PC-3 (cell line): ENCODE measurements at regions not wholly inside any gene's neighbourhood (a gene's known extent, or its start where the extent isn't known, plus 50 kb on each side); places are given as distances from the start of the nearest gene placed in this dataset.
A peak's percentile ranks its signal among the peaks of the same experiment; 100 is the strongest.

ENCODE experiments used
- ATAC-seq: fragments of 200-7000 bp; cut with Tn5 transposase; 2 replicates; pipeline ENCODE4 v1.9.1; 2020; ENCODE audit warnings: mild to moderate bottlenecking, moderate library complexity
- BruUV-seq: library from RNA; stranded (reverse); fragments of 400-500 nt; replicated peaks from 2 replicates; lab custom pipeline; 2021; lab: Mats Ljungman, UMichigan
- CTCF ChIA-PET: fragments of 300-600 bp; sonication (Branson Sonifier 250); formaldehyde crosslinking; loops from one replicate; lab custom pipeline; 2022; ENCODE audit warnings: antibody characterized with exemption; lab: Charles Lee
- POLR2A ChIA-PET: fragments of 300-600 bp; sonication (Branson Sonifier 250); formaldehyde crosslinking; loops from one replicate; lab custom pipeline; 2022; ENCODE audit warnings: antibody characterized with exemption; ENCODE audit not compliant: unreplicated experiment; lab: Charles Lee
- DNase-seq: peaks from one replicate; pipeline ENCODE4 v3.0.0-alpha.2; 2015
- H2AFZ ChIP-seq: fragments of 300-600 bp; sonication (generic); 2 replicates; pipeline ENCODE4 v1.6.0; 2016; ENCODE audit warnings: antibody characterized with exemption, low read length
- H3F3A ChIP-seq: fragments of 300-600 bp; sonication (generic); one replicate; pipeline ENCODE4 v1.6.0; 2017; ENCODE audit warnings: antibody characterized with exemption, low read length, control low read depth, mild to moderate bottlenecking; ENCODE audit not compliant: unreplicated experiment
- H3K27ac ChIP-seq: fragments of 300-600 bp; sonication (generic); 2 replicates; pipeline ENCODE4 v1.5.1; 2016; ENCODE audit warnings: mild to moderate bottlenecking, low read length
- H3K27me3 ChIP-seq: fragments of 300-600 bp; sonication (generic); 2 replicates; pipeline ENCODE4 v1.6.1; 2016; ENCODE audit warnings: low read length, mixed read lengths
- H3K36me3 ChIP-seq: fragments of 300-600 bp; sonication (generic); 2 replicates; pipeline ENCODE4 v1.6.1; 2016; ENCODE audit warnings: low read depth, mixed run types, low read length, mixed read lengths
- H3K4me1 ChIP-seq: fragments of 300-600 bp; sonication (generic); 2 replicates; pipeline ENCODE4 v1.5.1; 2016; ENCODE audit warnings: low read length; ENCODE audit not compliant: insufficient read depth
- H3K4me2 ChIP-seq: fragments of 300-600 bp; sonication (generic); 2 replicates; pipeline ENCODE4 v1.6.0; 2016; ENCODE audit warnings: low read length
- H3K4me3 ChIP-seq: fragments of 300-600 bp; sonication (generic); 2 replicates; pipeline ENCODE4 v1.5.1; 2016; ENCODE audit warnings: mild to moderate bottlenecking, low read length, mixed read lengths
- H3K79me2 ChIP-seq: fragments of 300-600 bp; sonication (generic); 2 replicates; pipeline ENCODE4 v1.6.1; 2017; ENCODE audit warnings: low read length, mixed read lengths
- H3K9ac ChIP-seq: fragments of 300-600 bp; sonication (generic); 2 replicates; pipeline ENCODE4 v1.6.0; 2016; ENCODE audit warnings: mild to moderate bottlenecking, low read length
- H3K9me2 ChIP-seq: fragments of 300-600 bp; sonication (generic); replicated peaks from 2 replicates; pipeline ENCODE4 v1.6.1; 2016; ENCODE audit warnings: mixed run types, low read length, mixed read lengths
- H3K9me3 ChIP-seq: fragments of 300-600 bp; sonication (generic); 2 replicates; pipeline ENCODE4 v1.6.1; 2016; ENCODE audit warnings: low read length, mixed read lengths
- H4K20me1 ChIP-seq: fragments of 300-600 bp; sonication (generic); 2 replicates; pipeline ENCODE4 v1.6.1; 2016; ENCODE audit warnings: low read length, mixed read lengths
- EZH2 ChIP-seq: fragments of 300-600 bp; sonication (generic); IDR thresholded peaks from one replicate; pipeline ENCODE4 v1.6.1; 2017; ENCODE audit warnings: antibody characterized with exemption, mild to moderate bottlenecking, low read length; ENCODE audit not compliant: unreplicated experiment
- EZH2phosphoT487 ChIP-seq: fragments of 300-600 bp; sonication (generic); IDR thresholded peaks from 2 replicates; pipeline ENCODE4 v1.6.1; 2018; ENCODE audit warnings: mild to moderate bottlenecking, antibody characterized with exemption, low read length, borderline replicate concordance
- intact Hi-C: fragments of 100-400 bp; cut with micrococcal nuclease; formaldehyde crosslinking; loops from 2 replicates; pipeline ENCODE4 v1.9.0; 2023
- TF ChIP-seq, protein P1 (sequence below): fragments of 300-600 bp; sonication (generic); conservative IDR thresholded peaks from 2 replicates; pipeline ENCODE4 v1.5.1; 2017; ENCODE audit warnings: antibody characterized with exemption, low read depth, mild to moderate bottlenecking, low read length

- H2AFZ ChIP-seq = no peak overlapping the region
- no peaks in the 10 kb centered on the region for H3K27me3 ChIP-seq
- POLR2A ChIA-PET = interaction anchor here (1.2 kb wide), 1 partner anchor 77 kb away, joined by 6 read pairs; no protein-coding TSS in a partner anchor
- H3K9ac ChIP-seq = no peak overlapping the region
- no peak overlapping the region for H3K4me3 ChIP-seq
- H3K79me2 ChIP-seq = no peaks in the 10 kb centered on the region
- H3K4me1 ChIP-seq = no peaks in the 10 kb centered on the region
- H3K9me3 ChIP-seq = no peaks in the 10 kb centered on the region
- H3K36me3 ChIP-seq = no peaks in the 10 kb centered on the region
- no peak for ATAC-seq
- H3K4me2 ChIP-seq = no peak overlapping the region
- TF ChIP-seq EZH2phosphoT487 = no peak
- DNase-seq = no peak
- no peak overlapping the region for H3K27ac ChIP-seq
- H3F3A ChIP-seq = no peaks in the 10 kb centered on the region
- BruUV-seq = no TSS peak
- H3K9me2 ChIP-seq = no peaks in the 10 kb centered on the region
- intact Hi-C loops = no loop called here
- CTCF ChIA-PET = interaction anchor here (0.6 to 0.8 kb wide), 2 partner anchors 11 to 13 kb away, joined by 3 to 5 read pairs; no protein-coding TSS in a partner anchor
- H4K20me1 ChIP-seq = no peaks in the 10 kb centered on the region
These were observed 99.9 kb upstream of the TIAM1 start for GRCh38 chr21:31443736-31444521.

DNA sequence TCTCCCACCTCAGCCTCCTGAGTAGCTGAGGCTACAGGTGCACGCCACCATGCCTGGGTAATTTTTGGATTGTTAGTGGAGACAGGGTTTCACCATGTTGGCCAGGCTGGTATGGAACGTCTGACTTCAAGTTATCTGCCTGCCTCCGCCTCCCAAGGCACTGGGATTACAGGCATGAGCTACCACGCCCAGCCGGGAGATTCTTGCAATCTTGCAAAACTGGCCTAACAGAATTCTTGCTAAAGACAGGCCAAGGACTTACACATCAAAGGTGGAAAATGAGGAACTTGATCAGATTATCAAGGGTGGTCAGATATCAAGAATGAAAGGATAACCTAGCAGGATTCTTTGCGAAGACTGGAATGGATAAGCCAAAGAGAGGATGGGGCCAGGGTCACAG, 98.3 kb upstream of the TIAM1 start:
- Histone ChIP-seq H3K27me3 (no peaks in the 10 kb centered on the region), H2AFZ (no peak overlapping the region), H3K9me2 (no peaks in the 10 kb centered on the region), H3K4me3 (no peak overlapping the region), H3K27ac (no peak overlapping the region), H4K20me1 (no peaks in the 10 kb centered on the region), H3K9ac (no peak overlapping the region), H3K36me3 (no peaks in the 10 kb centered on the region), H3K79me2 (no peaks in the 10 kb centered on the region), H3K4me1 (no peaks in the 10 kb centered on the region), H3K9me3 (no peaks in the 10 kb centered on the region), H3K4me2 (no peak overlapping the region), H3F3A (no peaks in the 10 kb centered on the region)
- intact Hi-C loops = no loop called here
- ATAC-seq (no peak), DNase-seq (peak; percentile 25)
- BruUV-seq = no TSS peak
- no peak for TF ChIP-seq EZH2
- TF ChIP-seq, protein P1, sequence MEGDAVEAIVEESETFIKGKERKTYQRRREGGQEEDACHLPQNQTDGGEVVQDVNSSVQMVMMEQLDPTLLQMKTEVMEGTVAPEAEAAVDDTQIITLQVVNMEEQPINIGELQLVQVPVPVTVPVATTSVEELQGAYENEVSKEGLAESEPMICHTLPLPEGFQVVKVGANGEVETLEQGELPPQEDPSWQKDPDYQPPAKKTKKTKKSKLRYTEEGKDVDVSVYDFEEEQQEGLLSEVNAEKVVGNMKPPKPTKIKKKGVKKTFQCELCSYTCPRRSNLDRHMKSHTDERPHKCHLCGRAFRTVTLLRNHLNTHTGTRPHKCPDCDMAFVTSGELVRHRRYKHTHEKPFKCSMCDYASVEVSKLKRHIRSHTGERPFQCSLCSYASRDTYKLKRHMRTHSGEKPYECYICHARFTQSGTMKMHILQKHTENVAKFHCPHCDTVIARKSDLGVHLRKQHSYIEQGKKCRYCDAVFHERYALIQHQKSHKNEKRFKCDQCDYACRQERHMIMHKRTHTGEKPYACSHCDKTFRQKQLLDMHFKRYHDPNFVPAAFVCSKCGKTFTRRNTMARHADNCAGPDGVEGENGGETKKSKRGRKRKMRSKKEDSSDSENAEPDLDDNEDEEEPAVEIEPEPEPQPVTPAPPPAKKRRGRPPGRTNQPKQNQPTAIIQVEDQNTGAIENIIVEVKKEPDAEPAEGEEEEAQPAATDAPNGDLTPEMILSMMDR = no peak
- TF ChIP-seq EZH2phosphoT487 = no peak
- ChIA-PET CTCF (no interaction called here), POLR2A (no interaction called here)

- no peak overlapping the region for H3K27ac ChIP-seq
- intact Hi-C loops = no loop called here
These were observed 85.4 kb upstream of the TIAM1 start for GRCh38 chr21:31429506-31429905.

More at GRCh38 chr21:31429506-31429905, 85.4 kb upstream of the TIAM1 start:
- no peak overlapping the region for H3K4me3 ChIP-seq
- H3K4me1 ChIP-seq = no peaks in the 10 kb centered on the region
- H3K9me3 ChIP-seq = no peaks in the 10 kb centered on the region
- TF ChIP-seq EZH2phosphoT487 = no peak
- TF ChIP-seq, protein P1 = no peak
- no peak for TF ChIP-seq EZH2
- CTCF ChIA-PET = no interaction called here
- no peaks in the 10 kb centered on the region for H3K9me2 ChIP-seq
- DNase-seq (no peak), ATAC-seq (no peak)
- H3K9ac ChIP-seq = no peak overlapping the region
- H3K4me2 ChIP-seq = no peak overlapping the region
- no peaks in the 10 kb centered on the region for H3K36me3 ChIP-seq
- H2AFZ ChIP-seq = no peak overlapping the region
- no TSS peak for BruUV-seq
- no peaks in the 10 kb centered on the region for H3K27me3 ChIP-seq
- H3F3A ChIP-seq = no peaks in the 10 kb centered on the region
- H3K79me2 ChIP-seq = no peaks in the 10 kb centered on the region
- H4K20me1 ChIP-seq = no peaks in the 10 kb centered on the region
- POLR2A ChIA-PET = no interaction called here
